GM23248 (cell line): ENCODE measurements at regions not wholly inside any gene's neighbourhood (a gene's known extent, or its start where the extent isn't known, plus 50 kb on each side); places are given as distances from the start of the nearest gene placed in this dataset.

Experiments
- DNase-seq: peaks from one replicate; pipeline ENCODE4 v3.0.0-alpha.2; 2015
- H2AFZ ChIP-seq: fragments of 200-600 bp; sonication (generic); 2 replicates; pipeline ENCODE4 v1.6.1; 2016; ENCODE audit warnings: antibody characterized with exemption
- H3F3A ChIP-seq: fragments of 200-600 bp; sonication (generic); 2 replicates; pipeline ENCODE4 v1.6.1; 2016; ENCODE audit warnings: mild to moderate bottlenecking, antibody characterized with exemption, mixed run types; ENCODE audit not compliant: insufficient read depth
- H3K27ac ChIP-seq: fragments of 200-600 bp; sonication (generic); 2 replicates; pipeline ENCODE4 v1.5.1; 2016; ENCODE audit warnings: mild to moderate bottlenecking
- H3K27me3 ChIP-seq: fragments of 200-600 bp; sonication (generic); replicated peaks from 2 replicates; pipeline ENCODE4 v1.6.1; 2016; ENCODE audit warnings: mild to moderate bottlenecking; ENCODE audit not compliant: insufficient read depth
- H3K36me3 ChIP-seq: fragments of 200-600 bp; sonication (generic); 2 replicates; pipeline ENCODE4 v1.6.1; 2016; ENCODE audit warnings: low read depth, mild to moderate bottlenecking
- H3K4me1 ChIP-seq: fragments of 200-600 bp; sonication (generic); 2 replicates; pipeline ENCODE4 v1.6.1; 2016; ENCODE audit warnings: mild to moderate bottlenecking; ENCODE audit not compliant: insufficient read depth
- H3K4me2 ChIP-seq: fragments of 200-600 bp; sonication (generic); one replicate; pipeline ENCODE4 v1.6.1; 2016; ENCODE audit warnings: mild to moderate bottlenecking; ENCODE audit not compliant: unreplicated experiment
- H3K4me3 ChIP-seq: fragments of 200-600 bp; sonication (generic); 2 replicates; pipeline ENCODE4 v1.5.1; 2016; ENCODE audit warnings: mild to moderate bottlenecking
- H3K79me2 ChIP-seq: fragments of 200-600 bp; sonication (generic); 2 replicates; pipeline ENCODE4 v1.6.1; 2016; ENCODE audit warnings: mild to moderate bottlenecking; ENCODE audit not compliant: insufficient read depth
- H3K9ac ChIP-seq: fragments of 200-600 bp; sonication (generic); 2 replicates; pipeline ENCODE4 v1.6.1; 2016; ENCODE audit warnings: mild to moderate bottlenecking
- H3K9me2 ChIP-seq: fragments of 200-600 bp; sonication (generic); 2 replicates; pipeline ENCODE4 v1.6.1; 2016; ENCODE audit warnings: mixed run types, mild to moderate bottlenecking, moderate library complexity; ENCODE audit not compliant: insufficient read depth
- H3K9me3 ChIP-seq: fragments of 200-600 bp; sonication (generic); one replicate; pipeline ENCODE4 v1.6.1; 2017; ENCODE audit warnings: low read depth
- H4K20me1 ChIP-seq: fragments of 200-600 bp; sonication (generic); 2 replicates; pipeline ENCODE4 v1.6.0; 2016; ENCODE audit not compliant: insufficient read depth
- EZH2 ChIP-seq: fragments of 200-600 bp; sonication (generic); IDR thresholded peaks from 2 replicates; pipeline ENCODE4 v1.6.1; 2018; ENCODE audit warnings: antibody characterized with exemption, mild to moderate bottlenecking; ENCODE audit not compliant: insufficient read depth, poor library complexity, severe bottlenecking
- EZH2phosphoT487 ChIP-seq: fragments of 200-600 bp; sonication (generic); IDR thresholded peaks from 2 replicates; pipeline ENCODE4 v1.6.1; 2018; ENCODE audit warnings: antibody characterized with exemption, moderate library complexity, mild to moderate bottlenecking, low read depth; ENCODE audit not compliant: insufficient read depth
- WGBS, 2 experiments: methylation state at CpG; one replicate each; pipeline ENCODE4 v1.1.6; 2015 to 2017; ENCODE audit warnings: low lambda C conversion rate in 2 of 2, low coverage in 1 of 2; ENCODE audit errors: missing lambda C conversion rate in 2 of 2; 5-methylcytosine and 5-hydroxymethylcytosine counted together
- in situ Hi-C: fragments of 300-500 bp; cut with MboI; formaldehyde crosslinking; loops from 2 replicates; pipeline ENCODE4 v1.15.0; 2020

GRCh38 chr1:82707681-82708080, 906.9 kb downstream of the ADGRL2 start:
- H2AFZ ChIP-seq, result no peak overlapping the region
- TF ChIP-seq EZH2 (no peak), EZH2phosphoT487 (no peak)
- DNase-seq, result no peak
- H3K9me3 ChIP-seq, result no peaks in the 10 kb centered on the region
- H3K27ac ChIP-seq, result no peak overlapping the region
- no peaks in the 10 kb centered on the region for H4K20me1 ChIP-seq
- H3K9me2 ChIP-seq, result no peaks in the 10 kb centered on the region
- H3K4me2 ChIP-seq, result no peak overlapping the region
- no peak overlapping the region for H3K9ac ChIP-seq
- no peaks in the 10 kb centered on the region for H3K4me1 ChIP-seq
- no peaks in the 10 kb centered on the region for H3K36me3 ChIP-seq
- H3K4me3 ChIP-seq, result no peak overlapping the region
- 67% methylated on average over 1 of the region's 1 CpG for WGBS, 2 experiments
- H3K27me3 ChIP-seq, result no peaks in the 10 kb centered on the region
- in situ Hi-C loops, result no loop called here
- H3F3A ChIP-seq, result no peaks in the 10 kb centered on the region
- no peaks in the 10 kb centered on the region for H3K79me2 ChIP-seq

DNA sequence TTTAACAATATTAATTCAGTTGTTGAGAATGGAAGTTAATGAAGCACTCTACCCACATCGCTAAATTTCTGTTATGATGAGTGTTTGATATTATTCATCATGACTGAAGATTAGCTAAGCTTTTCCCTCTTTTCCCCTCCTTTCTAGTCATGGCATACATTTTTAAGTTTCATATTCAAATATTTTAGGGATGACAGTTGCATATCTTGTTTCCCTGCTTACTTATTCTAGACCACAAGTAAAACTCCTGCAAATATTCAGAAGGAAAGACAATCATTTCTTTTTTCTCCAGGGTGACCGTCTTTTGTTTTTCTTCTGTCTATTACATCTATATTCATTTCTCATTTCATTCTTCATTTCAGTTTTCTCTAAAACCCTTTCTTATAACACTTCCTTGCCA, 906.0 kb downstream of the ADGRL2 start:
- TF ChIP-seq EZH2phosphoT487, result no peak
- no peaks in the 10 kb centered on the region for H4K20me1 ChIP-seq
- 83 to 90% methylated on average over 2 of the region's 2 CpGs for WGBS, 2 experiments
- H3K4me3 ChIP-seq, result no peak overlapping the region
- DNase-seq, result no peak
- no peak overlapping the region for H3K27ac ChIP-seq
- in situ Hi-C loops, result no loop called here
- no peaks in the 10 kb centered on the region for H3K79me2 ChIP-seq
- H3K4me1 ChIP-seq, result no peaks in the 10 kb centered on the region
- no peak overlapping the region for H3K9ac ChIP-seq
- H3F3A ChIP-seq, result no peaks in the 10 kb centered on the region
- H3K36me3 ChIP-seq, result no peaks in the 10 kb centered on the region
- no peak overlapping the region for H2AFZ ChIP-seq
- no peaks in the 10 kb centered on the region for H3K9me3 ChIP-seq
- no peaks in the 10 kb centered on the region for H3K27me3 ChIP-seq
- no peak overlapping the region for H3K4me2 ChIP-seq
- no peaks in the 10 kb centered on the region for H3K9me2 ChIP-seq

DNA sequence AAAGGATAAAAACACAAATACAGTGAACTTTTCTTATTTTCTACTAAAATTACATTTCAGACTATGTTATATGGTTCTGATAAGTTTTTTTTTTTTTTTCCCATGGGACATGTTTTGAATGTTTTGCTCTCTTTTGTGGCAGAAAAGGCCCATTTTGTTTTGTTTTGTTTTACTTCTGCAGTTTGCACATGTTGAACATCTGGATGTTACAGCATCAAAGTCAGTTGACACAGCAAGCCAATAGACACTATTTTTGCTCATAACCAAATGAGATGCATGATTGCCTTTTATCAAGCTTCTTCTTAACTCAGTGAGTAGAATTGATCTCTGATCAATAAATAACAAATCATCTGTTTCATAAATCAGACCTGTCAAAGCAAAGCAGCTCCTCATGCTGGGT, 904.2 kb downstream of the ADGRL2 start:
- H3K79me2 ChIP-seq, result no peaks in the 10 kb centered on the region
- H4K20me1 ChIP-seq, result no peaks in the 10 kb centered on the region
- TF ChIP-seq EZH2 (no peak), EZH2phosphoT487 (no peak)
- H3K4me3 ChIP-seq, result no peak overlapping the region
- H3K4me2 ChIP-seq, result no peak overlapping the region
- in situ Hi-C loops, result no loop called here
- no peak overlapping the region for H2AFZ ChIP-seq
- no peaks in the 10 kb centered on the region for H3K4me1 ChIP-seq
- H3K9me3 ChIP-seq, result no peaks in the 10 kb centered on the region
- H3K36me3 ChIP-seq, result no peaks in the 10 kb centered on the region
- no peak overlapping the region for H3K9ac ChIP-seq
- H3K27ac ChIP-seq, result no peak overlapping the region
- no peaks in the 10 kb centered on the region for H3K9me2 ChIP-seq
- H3F3A ChIP-seq, result no peaks in the 10 kb centered on the region
- DNase-seq, result no peak
- no peaks in the 10 kb centered on the region for H3K27me3 ChIP-seq

GRCh38 chr1:82704393-82704792, 903.7 kb downstream of the ADGRL2 start:
- no peak for DNase-seq
- Histone ChIP-seq H3K36me3 (no peaks in the 10 kb centered on the region), H3K27ac (no peak overlapping the region), H3K9ac (no peak overlapping the region), H3K27me3 (no peaks in the 10 kb centered on the region), H2AFZ (no peak overlapping the region), H3F3A (no peaks in the 10 kb centered on the region), H3K4me3 (no peak overlapping the region), H3K79me2 (no peaks in the 10 kb centered on the region), H4K20me1 (no peaks in the 10 kb centered on the region), H3K9me3 (no peaks in the 10 kb centered on the region), H3K9me2 (no peaks in the 10 kb centered on the region), H3K4me1 (no peaks in the 10 kb centered on the region), H3K4me2 (no peak overlapping the region)
- no peak for TF ChIP-seq EZH2phosphoT487
- TF ChIP-seq EZH2, result no peak
- in situ Hi-C loops, result no loop called here
- 49 to 52% methylated on average over 3 of the region's 3 CpGs for WGBS, 2 experiments

- H3K9ac ChIP-seq, result no peak overlapping the region
- no peaks in the 10 kb centered on the region for H3K9me3 ChIP-seq
- no peak overlapping the region for H3K4me3 ChIP-seq
- no peak for TF ChIP-seq EZH2
- TF ChIP-seq EZH2phosphoT487, result no peak
- no peak overlapping the region for H3K27ac ChIP-seq
- no peak overlapping the region for H3K4me2 ChIP-seq
- no peaks in the 10 kb centered on the region for H3K4me1 ChIP-seq
- H3K36me3 ChIP-seq, result no peaks in the 10 kb centered on the region
- no peaks in the 10 kb centered on the region for H3K9me2 ChIP-seq
- in situ Hi-C loops, result no loop called here
- H3F3A ChIP-seq, result no peaks in the 10 kb centered on the region
- no peaks in the 10 kb centered on the region for H4K20me1 ChIP-seq
- H3K79me2 ChIP-seq, result no peaks in the 10 kb centered on the region
- H2AFZ ChIP-seq, result no peak overlapping the region
- DNase-seq, result no peak
- H3K27me3 ChIP-seq, result no peaks in the 10 kb centered on the region
Measured at GRCh38 chr1:82703951-82704350, 903.2 kb downstream of the ADGRL2 start.
